Endothelial cell of umbilical vein (primary cell): ENCODE measurements at regions not wholly inside any gene's neighbourhood (a gene's known extent, or its start where the extent isn't known, plus 50 kb on each side); places are given as distances from the start of the nearest gene placed in this dataset.

Source experiments
- MAX ChIP-seq: IDR thresholded peaks from 2 replicates; pipeline ENCODE4 v1.6.1; 2011; ENCODE audit not compliant: insufficient read depth, insufficient read length
- POLR2A ChIP-seq: IDR thresholded peaks from 2 replicates; pipeline ENCODE4 v1.6.1; 2012; ENCODE audit warnings: low read depth, mild to moderate bottlenecking, control low read depth, low read length
- TF ChIP-seq, protein P1 (sequence below), 2 donors: IDR thresholded peaks; 1 replicate in 1 of 2; 2 replicates in 1 of 2; pipeline ENCODE4 v1.5.1; 2011; ENCODE audit warnings: low read length in 2 of 2, mild to moderate bottlenecking in 2 of 2, moderate library complexity in 2 of 2, control low read depth in 1 of 2, inconsistent platforms in 1 of 2, low read depth in 1 of 2; ENCODE audit not compliant: insufficient read depth in 1 of 2; ENCODE audit errors: extremely low read depth in 1 of 2

DNA sequence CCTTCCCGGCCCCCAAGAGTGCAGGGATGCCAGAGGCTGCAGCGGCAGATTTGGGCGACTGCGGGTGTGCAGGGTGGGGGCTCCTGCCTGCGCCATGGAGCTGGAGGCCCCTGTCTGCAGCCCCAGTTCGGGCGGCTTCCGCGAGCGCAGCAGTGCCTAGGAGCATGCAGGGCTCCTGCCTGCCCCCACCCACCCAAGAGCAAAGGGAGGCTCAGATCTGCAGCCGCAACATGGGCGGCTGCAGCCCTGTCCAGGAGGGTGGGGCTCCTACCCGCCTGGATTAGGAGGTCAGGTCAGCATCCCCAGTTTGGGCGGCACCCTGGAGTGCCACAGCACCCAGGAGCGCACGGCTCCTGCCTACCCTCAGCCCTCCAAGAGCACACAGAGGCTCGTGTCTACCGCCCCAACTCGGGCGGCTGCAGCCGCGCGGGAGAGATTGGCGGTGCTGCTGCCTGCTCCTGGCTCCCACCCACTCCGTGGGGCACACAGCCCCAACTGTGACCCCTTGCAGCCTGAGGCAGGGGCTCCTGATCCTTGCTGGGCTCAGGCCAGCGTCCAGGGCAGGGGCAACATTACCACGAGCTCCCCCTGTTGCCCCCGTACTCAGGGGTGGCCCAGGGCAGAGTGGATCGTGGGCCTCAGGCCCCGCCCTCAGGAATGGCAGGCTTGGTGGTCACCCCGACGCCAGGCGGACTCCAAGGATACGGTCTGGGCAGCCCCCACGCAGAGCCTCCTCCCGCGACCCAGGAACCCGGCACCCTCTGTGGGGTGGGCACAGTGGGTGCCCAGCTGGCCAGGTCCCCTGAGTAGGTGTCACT lies 55.5 kb upstream of the UNC93A start:
- TF ChIP-seq, protein P1, sequence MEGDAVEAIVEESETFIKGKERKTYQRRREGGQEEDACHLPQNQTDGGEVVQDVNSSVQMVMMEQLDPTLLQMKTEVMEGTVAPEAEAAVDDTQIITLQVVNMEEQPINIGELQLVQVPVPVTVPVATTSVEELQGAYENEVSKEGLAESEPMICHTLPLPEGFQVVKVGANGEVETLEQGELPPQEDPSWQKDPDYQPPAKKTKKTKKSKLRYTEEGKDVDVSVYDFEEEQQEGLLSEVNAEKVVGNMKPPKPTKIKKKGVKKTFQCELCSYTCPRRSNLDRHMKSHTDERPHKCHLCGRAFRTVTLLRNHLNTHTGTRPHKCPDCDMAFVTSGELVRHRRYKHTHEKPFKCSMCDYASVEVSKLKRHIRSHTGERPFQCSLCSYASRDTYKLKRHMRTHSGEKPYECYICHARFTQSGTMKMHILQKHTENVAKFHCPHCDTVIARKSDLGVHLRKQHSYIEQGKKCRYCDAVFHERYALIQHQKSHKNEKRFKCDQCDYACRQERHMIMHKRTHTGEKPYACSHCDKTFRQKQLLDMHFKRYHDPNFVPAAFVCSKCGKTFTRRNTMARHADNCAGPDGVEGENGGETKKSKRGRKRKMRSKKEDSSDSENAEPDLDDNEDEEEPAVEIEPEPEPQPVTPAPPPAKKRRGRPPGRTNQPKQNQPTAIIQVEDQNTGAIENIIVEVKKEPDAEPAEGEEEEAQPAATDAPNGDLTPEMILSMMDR (IDR thresholded peaks at IDR 0.05; ENCODE audit: extremely low read depth in 1 of 2, insufficient read depth in 1 of 2, low read depth in 1 of 2, low read length in 2 of 2), result no peak
- no peak for TF ChIP-seq POLR2A
- TF ChIP-seq MAX, result no peak
